ENCODE measurements at regions not wholly inside any gene's neighbourhood (a gene's known extent, or its start where the extent isn't known, plus 50 kb on each side); places are given as distances from the start of the nearest gene placed in this dataset.

- Mint-ChIP-seq H3K9me3 (peaks cover 2 to 6% of the 10 kb centered on the region in 2 donors), H3K27ac (no peak overlapping the region), H3K36me3 (ENCODE audit: insufficient read depth in 2 of 2) (peaks cover 0 to 2% of the 10 kb centered on the region in 2 donors), H3K4me1 (ENCODE audit: low read depth) (no peaks in the 10 kb centered on the region), H3K4me3 (no peak overlapping the region), H3K27me3 (ENCODE audit: low read depth) (no peaks in the 10 kb centered on the region)
- DNase-seq (no peak), ATAC-seq (replicated peaks in 1 of 2) (no peak)
Observed at GRCh38 chr9:11758016-11758415, 935.2 kb upstream of the TYRP1 start.

- Mint-ChIP-seq H3K4me1 (ENCODE audit: low read depth) (no peaks in the 10 kb centered on the region), H3K9me3 (peaks cover 10 to 18% of the 10 kb centered on the region in 2 donors), H3K36me3 (ENCODE audit: insufficient read depth in 2 of 2) (peaks cover 0 to 2% of the 10 kb centered on the region in 2 donors), H3K27ac (no peak overlapping the region), H3K27me3 (ENCODE audit: low read depth) (no peaks in the 10 kb centered on the region), H3K4me3 (no peak overlapping the region)
- ATAC-seq (replicated peaks in 1 of 2) (no peak), DNase-seq (no peak)
Observed at GRCh38 chr9:11779971-11780370, 913.2 kb upstream of the TYRP1 start.

- H3K4me1 Mint-ChIP-seq (ENCODE audit: low read depth) = no peaks in the 10 kb centered on the region
- ATAC-seq (replicated peaks in 1 of 2) (no peak), DNase-seq (no peak)
- no peaks in the 10 kb centered on the region for H3K27me3 Mint-ChIP-seq (ENCODE audit: low read depth)
- H3K9me3 Mint-ChIP-seq = peaks cover 2 to 7% of the 10 kb centered on the region in 2 donors
- H3K27ac Mint-ChIP-seq = no peak overlapping the region
- H3K4me3 Mint-ChIP-seq = no peak overlapping the region
- H3K36me3 Mint-ChIP-seq (ENCODE audit: insufficient read depth in 2 of 2) = no peaks in the 10 kb centered on the region
Observed at GRCh38 chr9:11792870-11793269, 900.3 kb upstream of the TYRP1 start.

GRCh38 chr9:11794984-11795383 is 898.2 kb upstream of the TYRP1 start:
- DNase-seq (no peak), ATAC-seq (replicated peaks in 1 of 2) (no peak)
- Mint-ChIP-seq H3K27me3 (ENCODE audit: low read depth) (no peaks in the 10 kb centered on the region), H3K27ac (no peak overlapping the region), H3K4me1 (ENCODE audit: low read depth) (no peaks in the 10 kb centered on the region), H3K36me3 (ENCODE audit: insufficient read depth in 2 of 2) (no peaks in the 10 kb centered on the region), H3K4me3 (no peak overlapping the region), H3K9me3 (peaks cover 4 to 12% of the 10 kb centered on the region in 2 donors)

GRCh38 chr9:11805969-11806368 is 887.2 kb upstream of the TYRP1 start:
- Mint-ChIP-seq H3K36me3 (ENCODE audit: insufficient read depth in 2 of 2) (no peaks in the 10 kb centered on the region), H3K27ac (no peak overlapping the region), H3K9me3 (peaks cover 5 to 9% of the 10 kb centered on the region in 2 donors), H3K4me3 (no peak overlapping the region), H3K27me3 (ENCODE audit: low read depth) (no peaks in the 10 kb centered on the region), H3K4me1 (ENCODE audit: low read depth) (no peaks in the 10 kb centered on the region)
- ATAC-seq (replicated peaks in 1 of 2) (no peak), DNase-seq (no peak)

- no peaks in the 10 kb centered on the region for H3K27me3 Mint-ChIP-seq (ENCODE audit: low read depth)
- no peaks in the 10 kb centered on the region for H3K4me1 Mint-ChIP-seq (ENCODE audit: low read depth)
- H3K27ac Mint-ChIP-seq = no peak overlapping the region
- H3K9me3 Mint-ChIP-seq = peaks cover 1 to 3% of the 10 kb centered on the region in 2 donors
- no peak for DNase-seq
- H3K36me3 Mint-ChIP-seq (ENCODE audit: insufficient read depth in 2 of 2) = no peaks in the 10 kb centered on the region
- H3K4me3 Mint-ChIP-seq = no peak overlapping the region
- ATAC-seq (replicated peaks in 1 of 2) = no peak
Observed at GRCh38 chr9:11821306-11821975, 871.7 kb upstream of the TYRP1 start.

- DNase-seq (no peak), ATAC-seq (replicated peaks in 1 of 2) (no peak)
- Mint-ChIP-seq H3K4me3 (no peak overlapping the region), H3K36me3 (ENCODE audit: insufficient read depth in 2 of 2) (no peaks in the 10 kb centered on the region), H3K4me1 (ENCODE audit: low read depth) (no peaks in the 10 kb centered on the region), H3K27me3 (ENCODE audit: low read depth) (no peaks in the 10 kb centered on the region), H3K27ac (no peak overlapping the region), H3K9me3 (peaks cover 1 to 6% of the 10 kb centered on the region in 2 donors)
Observed at GRCh38 chr9:11828201-11828600, 865.0 kb upstream of the TYRP1 start.

- no peaks in the 10 kb centered on the region for H3K36me3 Mint-ChIP-seq (ENCODE audit: insufficient read depth in 2 of 2)
- no peak overlapping the region for H3K27ac Mint-ChIP-seq
- no peak for ATAC-seq (replicated peaks in 1 of 2)
- H3K9me3 Mint-ChIP-seq = peaks cover 10 to 16% of the 10 kb centered on the region in 2 donors
- H3K27me3 Mint-ChIP-seq (ENCODE audit: low read depth) = no peaks in the 10 kb centered on the region
- no peak for DNase-seq
- H3K4me1 Mint-ChIP-seq (ENCODE audit: low read depth) = no peaks in the 10 kb centered on the region
- no peak overlapping the region for H3K4me3 Mint-ChIP-seq
Observed at GRCh38 chr9:11833056-11833455, 860.1 kb upstream of the TYRP1 start.

GRCh38 chr9:11868795-11869194 is 824.4 kb upstream of the TYRP1 start:
- Mint-ChIP-seq H3K27ac (no peak overlapping the region), H3K4me1 (ENCODE audit: low read depth) (no peaks in the 10 kb centered on the region), H3K9me3 (peaks cover 3 to 6% of the 10 kb centered on the region in 2 donors), H3K27me3 (ENCODE audit: low read depth) (no peaks in the 10 kb centered on the region), H3K36me3 (ENCODE audit: insufficient read depth in 2 of 2) (no peaks in the 10 kb centered on the region), H3K4me3 (no peak overlapping the region)
- ATAC-seq (replicated peaks in 1 of 2) (no peak), DNase-seq (no peak)

- ATAC-seq (replicated peaks in 1 of 2) (no peak), DNase-seq (no peak)
- H3K36me3 Mint-ChIP-seq (ENCODE audit: insufficient read depth in 2 of 2) = no peaks in the 10 kb centered on the region
- no peak overlapping the region for H3K27ac Mint-ChIP-seq
- H3K4me1 Mint-ChIP-seq (ENCODE audit: low read depth) = no peaks in the 10 kb centered on the region
- H3K4me3 Mint-ChIP-seq = no peak overlapping the region
- peaks cover 4 to 10% of the 10 kb centered on the region in 2 donors for H3K9me3 Mint-ChIP-seq
- no peaks in the 10 kb centered on the region for H3K27me3 Mint-ChIP-seq (ENCODE audit: low read depth)
Observed at GRCh38 chr9:11871852-11872251, 821.3 kb upstream of the TYRP1 start.

GRCh38 chr9:11872471-11872870 is 820.7 kb upstream of the TYRP1 start:
- Mint-ChIP-seq H3K36me3 (ENCODE audit: insufficient read depth in 2 of 2) (no peaks in the 10 kb centered on the region), H3K4me1 (ENCODE audit: low read depth) (no peaks in the 10 kb centered on the region), H3K9me3 (peaks cover 4 to 10% of the 10 kb centered on the region in 2 donors), H3K4me3 (no peak overlapping the region), H3K27ac (no peak overlapping the region), H3K27me3 (ENCODE audit: low read depth) (no peaks in the 10 kb centered on the region)
- ATAC-seq (replicated peaks in 1 of 2) (no peak), DNase-seq (no peak)

GRCh38 chr9:11874414-11874813 is 818.8 kb upstream of the TYRP1 start:
- H3K27ac Mint-ChIP-seq = no peak overlapping the region
- H3K36me3 Mint-ChIP-seq (ENCODE audit: insufficient read depth in 2 of 2) = no peaks in the 10 kb centered on the region
- no peak for DNase-seq
- no peak overlapping the region for H3K4me3 Mint-ChIP-seq
- H3K27me3 Mint-ChIP-seq (ENCODE audit: low read depth) = no peaks in the 10 kb centered on the region
- no peaks in the 10 kb centered on the region for H3K4me1 Mint-ChIP-seq (ENCODE audit: low read depth)
- no peak for ATAC-seq (replicated peaks in 1 of 2)
- peaks cover 4 to 6% of the 10 kb centered on the region in 2 donors for H3K9me3 Mint-ChIP-seq

GRCh38 chr9:11892401-11892800 is 800.8 kb upstream of the TYRP1 start:
- no peaks in the 10 kb centered on the region for H3K4me1 Mint-ChIP-seq (ENCODE audit: low read depth)
- H3K27me3 Mint-ChIP-seq (ENCODE audit: low read depth) = no peaks in the 10 kb centered on the region
- DNase-seq = no peak
- ATAC-seq (replicated peaks in 1 of 2) = no peak
- no peak overlapping the region for H3K27ac Mint-ChIP-seq
- H3K9me3 Mint-ChIP-seq = peaks cover 18 to 21% of the 10 kb centered on the region in 2 donors
- H3K4me3 Mint-ChIP-seq = no peak overlapping the region
- H3K36me3 Mint-ChIP-seq (ENCODE audit: insufficient read depth in 2 of 2) = peaks cover 0 to 3% of the 10 kb centered on the region in 2 donors

- peaks cover 17 to 18% of the 10 kb centered on the region in 2 donors for H3K9me3 Mint-ChIP-seq
- no peaks in the 10 kb centered on the region for H3K27me3 Mint-ChIP-seq (ENCODE audit: low read depth)
- DNase-seq (no peak), ATAC-seq (replicated peaks in 1 of 2) (no peak)
- H3K4me3 Mint-ChIP-seq = no peak overlapping the region
- peaks cover 0 to 3% of the 10 kb centered on the region in 2 donors for H3K36me3 Mint-ChIP-seq (ENCODE audit: insufficient read depth in 2 of 2)
- no peak overlapping the region for H3K27ac Mint-ChIP-seq
- H3K4me1 Mint-ChIP-seq (ENCODE audit: low read depth) = no peaks in the 10 kb centered on the region
Observed at GRCh38 chr9:11893331-11893730, 799.9 kb upstream of the TYRP1 start.

All from activated T-cell treated with anti-CD3 and anti-CD28 coated beads, Interleukin-2, amount 50 U/mL, for 72 hours (primary cell).